OCI-LY7 (cell line): ENCODE measurements at regions not wholly inside any gene's neighbourhood (a gene's known extent, or its start where the extent isn't known, plus 50 kb on each side); places are given as distances from the start of the nearest gene placed in this dataset.

Experiments used
- BruUV-seq: library from RNA; stranded (reverse); fragments of 400-500 nt; replicated peaks from 2 replicates; lab custom pipeline; 2021; lab: Mats Ljungman, UMichigan
- CTCF ChIA-PET: fragments of 300-600 bp; sonication (Branson Sonifier 250); formaldehyde crosslinking; loops from one replicate; lab custom pipeline; 2022; ENCODE audit warnings: antibody characterized with exemption; ENCODE audit not compliant: unreplicated experiment; lab: Charles Lee
- POLR2A ChIA-PET: fragments of 300-600 bp; sonication (Branson Sonifier 250); formaldehyde crosslinking; loops from one replicate; lab custom pipeline; 2022; ENCODE audit warnings: antibody characterized with exemption; lab: Charles Lee
- DNase-seq: peaks from one replicate; pipeline ENCODE4 v3.0.0-alpha.2; 2015; ENCODE audit warnings: low spot score
- H2AFZ ChIP-seq: fragments of 200-600 bp; sonication (generic), shearing (Covaris generic); 2 replicates; pipeline ENCODE4 v1.6.1; 2014; ENCODE audit warnings: mild to moderate bottlenecking, antibody characterized with exemption, low read length, moderate library complexity
- H3K27ac ChIP-seq: fragments of 200-600 bp; sonication (generic); 2 replicates; pipeline ENCODE4 v1.5.1; 2014; ENCODE audit warnings: mixed run types, low read depth, mild to moderate bottlenecking, moderate library complexity, low read length, inconsistent platforms; ENCODE audit not compliant: poor library complexity, severe bottlenecking
- H3K36me3 ChIP-seq: fragments of 200-600 bp; sonication (generic); 2 replicates; pipeline ENCODE4 v1.6.1; 2014; ENCODE audit warnings: mild to moderate bottlenecking, antibody characterized with exemption, low read length, moderate library complexity, mixed read lengths; ENCODE audit not compliant: insufficient read depth
- H3K4me1 ChIP-seq: fragments of 200-600 bp; sonication (generic); 2 replicates; pipeline ENCODE4 v1.5.1; 2014; ENCODE audit warnings: mild to moderate bottlenecking, low read length; ENCODE audit not compliant: insufficient read depth, poor library complexity, severe bottlenecking
- H3K4me2 ChIP-seq: fragments of 200-600 bp; sonication (generic); 2 replicates; pipeline ENCODE4 v1.6.1; 2014; ENCODE audit warnings: mild to moderate bottlenecking, low read length
- H3K4me3 ChIP-seq: fragments of 200-600 bp; sonication (generic); 2 replicates; pipeline ENCODE4 v1.5.1; 2014; ENCODE audit warnings: mild to moderate bottlenecking, low read depth, low read length; ENCODE audit not compliant: poor library complexity, severe bottlenecking
- H3K79me2 ChIP-seq: fragments of 200-600 bp; sonication (generic); 2 replicates; pipeline ENCODE4 v1.6.1; 2016; ENCODE audit warnings: low read depth, mild to moderate bottlenecking, low read length, moderate library complexity, mixed read lengths; ENCODE audit not compliant: insufficient read depth
- H3K9me2 ChIP-seq: fragments of 200-600 bp; sonication (generic); 2 replicates; pipeline ENCODE4 v1.6.1; 2016; ENCODE audit warnings: mild to moderate bottlenecking, low read length, mixed read lengths; ENCODE audit not compliant: insufficient read depth
- H3K9me3 ChIP-seq: fragments of 200-600 bp; sonication (generic); 2 replicates; pipeline ENCODE4 v1.6.1; 2014; ENCODE audit warnings: mild to moderate bottlenecking, mixed run types, low read length, mixed read lengths
- H4K20me1 ChIP-seq: fragments of 200-600 bp; sonication (generic); 2 replicates; pipeline ENCODE4 v1.6.1; 2014; ENCODE audit warnings: mild to moderate bottlenecking, antibody characterized with exemption, low read length, moderate library complexity, mixed read lengths; ENCODE audit not compliant: insufficient read depth
- EZH2phosphoT487 ChIP-seq: fragments of 200-600 bp; sonication (generic); IDR thresholded peaks from 2 replicates; pipeline ENCODE4 v1.6.1; 2018; ENCODE audit warnings: low read depth, borderline replicate concordance, mild to moderate bottlenecking, mixed run types, antibody characterized with exemption, low read length, moderate library complexity, mixed read lengths
- intact Hi-C: fragments of 100-400 bp; cut with micrococcal nuclease; formaldehyde crosslinking; loops from one replicate; pipeline ENCODE4 v1.10.0; 2022; ENCODE audit not compliant: unreplicated experiment
- TF ChIP-seq, protein P1 (sequence below): fragments of 200-600 bp; sonication (generic); conservative IDR thresholded peaks from 2 replicates; pipeline ENCODE4 v1.5.1; 2014; ENCODE audit warnings: mild to moderate bottlenecking, antibody characterized with exemption, low read length, moderate library complexity, mixed read lengths

DNA sequence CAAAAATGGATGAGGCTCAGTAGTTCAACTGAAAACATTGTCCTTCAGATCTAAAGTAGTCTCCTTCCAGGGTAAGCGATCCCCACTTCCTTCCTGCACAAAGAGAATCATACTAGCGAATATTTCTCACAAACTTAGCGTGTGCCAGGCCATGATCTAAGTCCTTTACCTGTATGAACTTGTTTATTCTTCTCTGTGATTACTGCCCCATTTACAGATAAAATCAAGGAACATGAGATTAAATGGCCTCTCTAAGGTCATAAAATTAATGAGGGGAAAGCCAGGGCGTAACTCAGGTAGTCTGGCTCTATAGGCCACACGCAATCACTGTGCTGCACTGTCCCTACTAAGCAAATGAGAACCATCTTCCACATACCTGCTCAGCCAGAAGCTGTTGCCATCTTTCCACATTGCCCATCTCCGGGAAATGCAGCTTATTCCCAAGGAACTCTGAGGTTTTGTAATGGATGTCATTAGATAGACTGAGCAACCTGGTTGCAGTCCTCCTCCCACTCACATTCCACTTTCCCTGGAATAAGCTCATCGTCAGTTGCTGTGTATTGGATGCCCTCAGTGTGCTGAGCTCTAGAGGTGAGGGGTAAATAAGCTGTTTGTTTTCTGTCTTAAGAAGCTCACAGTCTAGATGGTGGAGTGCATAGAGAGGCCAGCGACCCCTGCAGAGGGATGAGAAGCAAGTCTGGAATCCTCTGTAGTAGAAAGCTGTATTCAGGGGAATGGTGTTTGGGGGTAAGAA lies 146.3 kb downstream of the SNX19 start:
- TF ChIP-seq, protein P1, sequence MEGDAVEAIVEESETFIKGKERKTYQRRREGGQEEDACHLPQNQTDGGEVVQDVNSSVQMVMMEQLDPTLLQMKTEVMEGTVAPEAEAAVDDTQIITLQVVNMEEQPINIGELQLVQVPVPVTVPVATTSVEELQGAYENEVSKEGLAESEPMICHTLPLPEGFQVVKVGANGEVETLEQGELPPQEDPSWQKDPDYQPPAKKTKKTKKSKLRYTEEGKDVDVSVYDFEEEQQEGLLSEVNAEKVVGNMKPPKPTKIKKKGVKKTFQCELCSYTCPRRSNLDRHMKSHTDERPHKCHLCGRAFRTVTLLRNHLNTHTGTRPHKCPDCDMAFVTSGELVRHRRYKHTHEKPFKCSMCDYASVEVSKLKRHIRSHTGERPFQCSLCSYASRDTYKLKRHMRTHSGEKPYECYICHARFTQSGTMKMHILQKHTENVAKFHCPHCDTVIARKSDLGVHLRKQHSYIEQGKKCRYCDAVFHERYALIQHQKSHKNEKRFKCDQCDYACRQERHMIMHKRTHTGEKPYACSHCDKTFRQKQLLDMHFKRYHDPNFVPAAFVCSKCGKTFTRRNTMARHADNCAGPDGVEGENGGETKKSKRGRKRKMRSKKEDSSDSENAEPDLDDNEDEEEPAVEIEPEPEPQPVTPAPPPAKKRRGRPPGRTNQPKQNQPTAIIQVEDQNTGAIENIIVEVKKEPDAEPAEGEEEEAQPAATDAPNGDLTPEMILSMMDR, result no peak
- no peak for TF ChIP-seq EZH2phosphoT487
- no peak for DNase-seq
- intact Hi-C loops, result no loop called here
- ChIA-PET CTCF (interaction anchor here (0.7 kb wide), 1 partner anchor 545 kb away, joined by 3 read pairs; no protein-coding TSS in a partner anchor), POLR2A (no interaction called here)
- Histone ChIP-seq H3K4me2 (no peak overlapping the region), H3K27ac (no peak overlapping the region), H3K9me2 (no peaks in the 10 kb centered on the region), H3K36me3 (no peaks in the 10 kb centered on the region), H3K9me3 (no peaks in the 10 kb centered on the region), H2AFZ (no peak overlapping the region), H3K79me2 (no peaks in the 10 kb centered on the region), H4K20me1 (no peaks in the 10 kb centered on the region), H3K4me3 (no peak overlapping the region), H3K4me1 (peaks cover 13% of the 10 kb centered on the region)
- no TSS peak for BruUV-seq

DNA sequence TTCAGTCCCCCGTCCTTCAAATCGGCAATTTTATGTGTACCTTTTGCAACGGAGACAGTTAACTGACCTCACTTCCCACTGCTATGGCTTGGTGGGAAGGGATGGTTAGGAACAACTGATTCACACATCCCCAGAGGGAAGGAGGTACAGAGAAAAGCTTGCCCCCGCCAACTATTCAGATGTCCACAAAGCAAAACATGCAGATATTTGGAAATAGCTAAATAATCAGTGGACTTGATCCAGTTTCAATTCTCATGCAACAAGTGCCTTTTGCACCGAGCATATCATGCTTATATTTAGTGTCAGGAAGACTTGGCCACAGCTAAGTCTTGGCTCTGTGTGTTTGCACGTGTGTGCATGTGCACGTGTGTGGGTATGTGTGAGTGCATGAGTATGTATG lies 144.6 kb downstream of the SNX19 start:
- no peaks in the 10 kb centered on the region for H4K20me1 ChIP-seq
- H2AFZ ChIP-seq, result no peak overlapping the region
- H3K4me1 ChIP-seq, result peaks cover 3% of the 10 kb centered on the region
- no peaks in the 10 kb centered on the region for H3K9me2 ChIP-seq
- DNase-seq, result no peak
- TF ChIP-seq, protein P1, result no peak
- no peak for TF ChIP-seq EZH2phosphoT487
- ChIA-PET CTCF (no interaction called here), POLR2A (no interaction called here)
- BruUV-seq, result no TSS peak
- no peak overlapping the region for H3K27ac ChIP-seq
- H3K79me2 ChIP-seq, result no peaks in the 10 kb centered on the region
- H3K9me3 ChIP-seq, result no peaks in the 10 kb centered on the region
- no peaks in the 10 kb centered on the region for H3K36me3 ChIP-seq
- intact Hi-C loops, result no loop called here
- no peak overlapping the region for H3K4me2 ChIP-seq
- H3K4me3 ChIP-seq, result no peak overlapping the region
